Suprapubic skin (tissue), 3 donors: ENCODE measurements at regions not wholly inside any gene's neighbourhood (a gene's known extent, or its start where the extent isn't known, plus 50 kb on each side); places are given as distances from the start of the nearest gene placed in this dataset.
"Not testable (repeated sequence)": the region's sequence is repeated elsewhere in the genome, so short reads cannot be mapped to it uniquely, and the experiment has no call there.

ENCODE experiments used
- CTCF ChIP-seq, 2 donors: fragments of 200-600 bp in 1 of 2; fragments of 450-650 bp in 1 of 2; sonication (generic) in 1 of 2; IDR thresholded peaks; one replicate each; pipeline ENCODE4 v1.5.1; 2016 to 2019; ENCODE audit warnings: antibody characterized with exemption in 2 of 2, mild to moderate bottlenecking in 1 of 2, moderate library complexity in 1 of 2
- POLR2A ChIP-seq, 2 donors: fragments of 450-650 bp; IDR thresholded peaks; one replicate each; pipeline ENCODE4 v1.6.1; 2017; ENCODE audit warnings: antibody characterized with exemption in 2 of 2, mild to moderate bottlenecking in 2 of 2, moderate library complexity in 2 of 2

DNA sequence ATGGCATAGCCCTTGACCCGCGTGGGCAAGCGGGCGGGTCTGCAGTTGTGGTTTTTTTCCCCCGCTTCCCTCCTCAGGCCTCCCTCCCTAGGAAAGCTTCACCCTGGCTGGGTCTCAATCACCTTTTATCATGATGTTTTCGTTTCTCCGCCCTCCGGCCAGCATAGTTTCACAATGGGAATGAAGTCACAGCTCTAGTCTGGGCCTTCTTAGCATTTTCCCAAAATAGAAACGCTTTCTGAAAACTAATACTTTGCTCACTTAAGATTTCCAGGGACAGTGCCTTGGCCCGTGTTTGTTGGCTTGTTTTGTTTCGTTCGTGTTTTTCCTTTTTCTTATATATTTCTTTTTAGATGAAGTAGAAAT lies 344.8 kb upstream of the DEFB115 start:
- not testable (repeated sequence) for TF ChIP-seq CTCF, POLR2A (IDR thresholded peaks at IDR 0.05)
